GM18507 (cell line): ENCODE measurements at regions not wholly inside any gene's neighbourhood (a gene's known extent, or its start where the extent isn't known, plus 50 kb on each side); places are given as distances from the start of the nearest gene placed in this dataset.
A peak's percentile ranks its signal among the peaks of the same experiment; 100 is the strongest.
"Not testable (repeated sequence)": the region's sequence is repeated elsewhere in the genome, so short reads cannot be mapped to it uniquely, and the experiment has no call there.

Experiments used
- DNase-seq: peaks from one replicate; pipeline ENCODE4 v3.0.0; 2011; ENCODE audit warnings: low read depth; ENCODE audit not compliant: insufficient read length; ENCODE audit errors: extremely low spot score
- FAIRE-seq: peaks from 2 replicates; lab custom pipeline; 2011; peaks lifted over from hg19 to GRCh38; lab: Jason Lieb, UNC

DNA sequence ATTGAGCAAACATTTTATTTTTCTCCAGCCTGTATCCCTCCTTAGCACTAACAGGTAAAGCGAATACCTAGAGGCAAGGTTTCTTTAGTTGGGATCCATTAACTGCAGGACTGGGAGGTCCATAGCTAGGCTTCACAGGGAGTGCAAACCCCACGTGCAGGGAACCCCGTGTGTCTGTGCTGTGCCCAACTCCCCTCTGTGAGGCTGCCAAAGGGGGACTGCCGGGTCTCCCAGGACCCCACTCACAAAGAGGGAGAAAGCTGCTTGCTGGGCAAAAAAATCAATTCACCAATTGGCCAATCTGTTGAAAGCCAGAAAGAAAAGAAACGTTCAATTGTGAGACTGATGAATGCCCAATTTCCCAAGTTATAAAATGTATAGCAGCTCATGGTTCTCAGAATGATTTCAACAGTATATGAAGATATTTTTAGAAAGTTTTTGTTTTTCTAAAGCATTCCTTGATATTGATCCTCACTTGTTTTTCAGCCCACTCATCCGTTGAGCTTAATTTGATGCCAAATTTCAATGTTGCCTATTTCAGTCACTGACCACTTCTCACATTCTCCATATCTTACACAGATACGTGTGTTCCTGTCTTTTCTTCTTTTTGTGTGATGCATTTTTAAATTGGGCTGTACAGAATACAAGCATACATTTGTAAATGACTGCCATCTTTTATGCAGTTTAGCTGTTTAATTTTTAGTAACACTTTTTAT, 202.7 kb upstream of the PRSS58 start:
- FAIRE-seq = no peak
- DNase-seq = no peak

- FAIRE-seq (peak; percentile 80), DNase-seq (no peak)
Measured at GRCh38 chr7:142459551-142459963, 201.7 kb upstream of the PRSS58 start.

GRCh38 chr7:142457146-142457703, 199.4 kb upstream of the PRSS58 start:
- FAIRE-seq = no peak
- DNase-seq = no peak

GRCh38 chr7:142455392-142455791, 197.5 kb upstream of the PRSS58 start:
- no peak for FAIRE-seq
- DNase-seq = no peak

GRCh38 chr7:142454862-142455261, 197.0 kb upstream of the PRSS58 start:
- FAIRE-seq = no peak
- DNase-seq = no peak

- DNase-seq (no peak), FAIRE-seq (no peak)
Measured at GRCh38 chr7:142452791-142453190, 194.9 kb upstream of the PRSS58 start.

DNA sequence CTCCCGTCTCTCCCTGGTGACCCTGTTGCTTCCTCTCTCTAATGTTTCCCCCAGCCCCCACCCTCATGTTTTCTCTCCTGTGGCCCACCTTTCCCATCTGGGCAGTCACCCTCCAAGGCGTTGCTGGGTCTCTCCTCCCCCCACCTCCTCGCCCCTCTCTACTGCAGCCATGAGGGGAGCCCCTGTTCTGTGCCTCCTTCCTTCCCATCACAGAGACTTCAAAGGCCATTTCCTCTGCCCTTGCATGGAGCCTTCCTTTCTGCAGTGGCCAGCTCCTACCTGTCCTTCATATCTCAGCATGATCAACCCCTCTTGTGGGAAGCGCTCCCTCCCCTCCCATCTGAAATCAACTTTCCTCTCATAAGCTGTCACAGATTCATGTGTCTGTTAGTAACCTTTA, 194.0 kb upstream of the PRSS58 start:
- no peak for FAIRE-seq
- no peak for DNase-seq

DNA sequence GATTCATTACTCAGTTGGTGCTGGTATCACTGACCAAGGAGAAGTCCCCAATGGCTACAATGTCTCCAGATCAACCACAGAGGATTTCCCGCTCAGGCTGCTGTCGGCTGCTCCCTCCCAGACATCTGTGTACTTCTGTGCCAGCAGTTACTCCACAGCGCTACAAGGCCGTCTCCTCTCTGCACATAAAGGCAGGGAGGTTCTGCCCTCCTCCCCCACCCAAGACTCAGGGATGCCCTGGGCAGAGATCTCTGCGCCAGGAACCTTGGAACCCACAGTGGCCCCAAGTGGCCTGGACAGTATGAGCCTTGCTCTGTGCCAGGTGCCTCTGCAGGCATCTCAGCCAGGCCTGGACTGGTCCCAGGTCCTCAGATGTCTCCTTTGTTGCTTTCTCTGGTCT, 193.4 kb upstream of the PRSS58 start:
- DNase-seq (no peak), FAIRE-seq (no peak)

DNA sequence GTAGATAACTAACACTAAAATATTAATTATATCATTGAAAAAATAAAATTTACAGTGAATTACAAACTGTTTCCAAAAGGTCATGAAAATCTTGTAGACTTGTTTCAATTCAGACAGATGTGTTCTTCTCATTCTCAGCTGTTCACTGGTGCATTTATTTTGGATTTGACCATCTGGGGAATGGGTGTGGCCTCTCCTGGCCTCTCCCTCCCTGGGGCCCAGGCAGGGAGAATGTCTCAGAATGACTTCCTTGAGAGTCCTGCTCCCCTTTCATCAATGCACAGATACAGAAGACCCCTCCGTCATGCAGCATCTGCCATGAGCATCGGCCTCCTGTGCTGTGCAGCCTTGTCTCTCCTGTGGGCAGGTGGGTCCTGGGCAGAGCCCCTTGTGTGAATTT, 192.8 kb upstream of the PRSS58 start:
- FAIRE-seq (no peak), DNase-seq (no peak)

- DNase-seq = no peak
- no peak for FAIRE-seq
Measured at GRCh38 chr7:142450206-142450605, 192.3 kb upstream of the PRSS58 start.

DNA sequence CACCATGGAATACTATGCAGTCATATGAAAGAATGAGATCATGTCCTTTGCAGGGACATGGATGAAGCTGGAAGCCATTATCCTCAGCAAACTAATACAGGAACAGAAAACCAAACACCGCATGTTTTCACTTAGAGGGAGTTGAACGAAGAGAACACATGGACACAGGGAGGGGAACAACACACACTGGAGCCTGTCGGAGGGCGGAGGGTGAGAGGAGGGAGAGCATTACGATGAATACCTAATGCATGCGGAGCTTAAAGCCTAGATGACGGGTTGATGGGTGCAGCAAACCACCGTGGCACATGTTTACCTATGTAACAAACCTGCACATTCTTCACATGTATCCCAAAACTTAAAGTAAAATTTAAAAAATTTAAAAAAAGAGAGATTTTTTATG, 191.0 kb upstream of the PRSS58 start:
- FAIRE-seq, DNase-seq: not testable (repeated sequence)

DNA sequence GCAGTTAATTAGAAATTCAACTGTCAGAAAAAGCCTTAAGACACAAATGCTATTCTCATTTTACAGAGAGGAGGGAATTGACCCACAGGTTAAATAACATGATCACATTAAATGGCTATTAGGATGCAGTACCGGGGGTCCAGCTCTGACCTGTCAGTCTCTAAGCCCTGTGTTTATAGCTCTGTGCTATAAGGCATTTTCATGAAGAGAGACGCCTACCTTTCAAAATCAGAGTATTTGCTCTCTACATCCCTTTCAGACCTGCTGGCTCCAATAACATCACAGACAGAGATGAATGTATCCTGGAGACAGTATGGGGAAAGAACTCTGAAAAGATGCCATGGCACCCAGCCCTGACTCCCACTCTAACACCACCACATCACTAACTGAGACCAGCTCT, 189.9 kb upstream of the PRSS58 start:
- DNase-seq = no peak
- no peak for FAIRE-seq

GRCh38 chr7:142445019-142445686, 187.3 kb upstream of the PRSS58 start:
- DNase-seq = no peak
- no peak for FAIRE-seq

DNA sequence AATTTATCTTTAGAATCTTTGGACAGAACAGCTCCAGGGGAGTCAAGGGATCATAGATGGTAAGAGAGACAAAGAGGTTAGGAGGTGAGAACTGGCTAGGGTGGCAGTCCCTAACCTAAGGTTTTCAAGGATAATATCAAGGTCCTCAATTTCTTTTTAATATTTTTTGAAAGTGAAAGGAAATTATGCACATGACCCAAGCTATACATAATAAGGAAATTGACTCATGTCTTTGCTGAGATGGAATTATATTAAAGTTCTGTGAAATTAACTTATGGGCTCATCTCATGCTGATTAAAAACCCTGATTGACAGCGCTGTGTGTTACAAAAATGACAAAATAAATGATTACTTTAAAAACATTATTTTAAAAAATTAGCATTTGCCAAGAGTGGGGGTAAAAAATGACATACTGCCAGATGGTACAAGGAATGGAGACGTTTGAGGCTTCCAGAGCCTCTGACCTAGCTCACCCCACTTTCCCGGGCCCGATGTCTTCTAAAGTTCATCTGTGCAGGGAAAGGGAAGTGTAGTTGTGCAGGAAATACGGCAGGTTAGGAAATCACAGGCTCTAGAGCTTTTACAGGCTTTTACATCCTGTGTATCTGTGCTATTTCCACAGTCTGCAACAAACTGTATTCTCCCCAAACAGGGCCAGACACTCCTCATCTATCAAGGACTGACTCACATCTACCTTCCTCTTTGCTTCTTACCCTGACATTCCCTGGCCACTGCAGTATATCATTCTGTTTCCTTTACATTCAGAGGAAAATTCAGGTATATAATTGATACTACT, 185.6 kb upstream of the PRSS58 start:
- DNase-seq = no peak
- no peak for FAIRE-seq

DNA sequence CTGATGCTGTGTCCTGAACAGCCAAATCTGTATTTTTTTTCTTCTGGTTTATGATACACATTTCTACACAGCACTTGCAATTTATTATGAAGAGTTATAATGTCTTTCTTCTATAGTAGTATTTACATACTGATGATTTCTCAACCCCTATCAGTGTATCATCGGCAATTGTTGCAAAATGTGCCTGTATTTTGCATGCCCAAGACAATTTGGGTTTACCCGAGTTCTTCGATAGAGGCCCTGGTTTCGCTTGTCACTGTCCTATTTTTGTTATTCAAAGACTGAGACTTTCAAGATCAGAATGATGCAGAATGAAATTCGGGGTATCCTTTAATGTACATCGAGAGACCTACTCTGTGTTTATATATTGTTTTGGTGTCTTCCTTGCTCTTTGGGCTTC, 184.5 kb upstream of the PRSS58 start:
- FAIRE-seq (no peak), DNase-seq (no peak)

GRCh38 chr7:142440906-142441411, 183.1 kb upstream of the PRSS58 start:
- DNase-seq = no peak
- no peak for FAIRE-seq

DNA sequence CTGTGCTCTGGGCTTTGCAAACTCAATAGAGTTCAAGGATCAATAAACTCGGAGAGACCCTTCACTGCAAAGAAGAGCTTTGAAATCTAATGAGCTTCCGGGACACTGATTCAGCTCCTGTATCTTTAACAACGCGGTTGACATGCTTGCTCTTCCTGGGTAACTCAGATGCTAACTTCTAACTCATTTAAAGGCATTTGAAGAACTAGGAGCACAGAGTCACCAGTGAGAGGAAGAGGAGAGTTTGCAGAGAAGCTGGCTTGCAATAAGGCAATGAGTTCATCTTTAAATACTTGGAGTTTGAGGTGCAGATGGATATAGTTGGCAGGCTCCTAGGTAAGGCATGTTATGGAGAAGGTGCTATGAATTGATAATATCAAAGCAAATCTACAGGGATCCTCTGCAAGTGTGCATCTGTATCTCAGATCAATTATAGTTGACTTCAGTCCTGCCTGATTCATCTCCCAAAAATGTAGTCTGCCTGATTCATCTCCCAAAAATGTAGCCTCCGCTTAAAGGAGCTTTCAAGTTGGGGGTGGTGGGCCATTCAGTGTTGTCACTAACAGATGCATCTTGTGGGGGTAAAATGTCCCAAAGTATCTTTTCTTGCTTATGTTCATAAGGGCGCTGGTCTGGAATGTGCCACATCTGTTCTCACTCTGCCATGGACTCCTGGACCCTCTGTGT, 182.5 kb upstream of the PRSS58 start:
- DNase-seq (no peak), FAIRE-seq (no peak)

GRCh38 chr7:142439739-142440138, 181.9 kb upstream of the PRSS58 start:
- FAIRE-seq (no peak), DNase-seq (no peak)

DNA sequence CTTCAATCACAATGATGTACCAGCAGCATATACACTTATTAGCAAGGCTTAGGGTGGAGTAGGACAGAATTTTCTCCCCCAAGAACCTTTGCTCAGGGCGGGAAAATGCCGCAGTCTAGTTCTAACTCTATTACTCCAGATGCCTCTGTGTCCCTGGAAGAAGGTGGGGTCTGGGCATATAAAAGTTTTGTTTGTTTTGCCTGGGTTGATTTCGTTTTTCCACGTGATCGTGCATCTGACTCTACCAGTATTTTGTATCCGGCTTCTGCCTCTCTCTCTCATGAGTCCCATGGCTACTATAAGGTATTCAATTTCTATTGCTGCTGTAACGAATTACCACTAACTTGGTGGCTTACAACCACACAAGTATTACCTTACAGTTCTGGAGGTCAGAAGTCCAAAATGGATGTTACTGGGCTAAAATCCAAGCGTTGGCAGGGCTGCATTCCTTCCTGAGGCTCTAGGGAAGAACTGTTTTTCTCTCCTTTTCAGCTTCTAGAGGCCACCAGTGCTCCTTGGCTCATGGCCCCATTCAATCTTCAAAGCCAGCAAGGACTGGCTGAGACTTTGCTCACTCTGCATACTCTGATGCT, 181.2 kb upstream of the PRSS58 start:
- DNase-seq (no peak), FAIRE-seq (no peak)
